ENCODE measurements at regions not wholly inside any gene's neighbourhood (a gene's known extent, or its start where the extent isn't known, plus 50 kb on each side); places are given as distances from the start of the nearest gene placed in this dataset.

- H2BK5ac ChIP-seq (ENCODE audit: insufficient read length, low read length): no peak overlapping the region
- H2BK12ac ChIP-seq (ENCODE audit: insufficient read length, low read depth, low read length): no peak overlapping the region
- H3K18ac ChIP-seq (ENCODE audit: insufficient read length, low read depth, low read length): no peak overlapping the region
- Mint-ChIP-seq H3K4me1 (no peaks in the 10 kb centered on the region), H3K9me3 (peaks cover 16 to 20% of the 10 kb centered on the region in 2 experiments), H3K27ac (no peak overlapping the region), H3K36me3 (ENCODE audit: insufficient read depth in 1 of 3, low read depth in 3 of 3) (peaks cover 6 to 25% (median 10%) of the 10 kb centered on the region in 3 experiments; a peak in 6 of 7 replicates), H3K27me3 (ENCODE audit: low read depth) (no peaks in the 10 kb centered on the region), H3K4me3 (no peak overlapping the region)
- H3K9ac ChIP-seq (ENCODE audit: extremely low read depth, insufficient read length, low read length): no peak overlapping the region
- H4K91ac ChIP-seq (ENCODE audit: insufficient read length, low read depth, low read length): no peak overlapping the region
- H3K4me1 ChIP-seq (ENCODE audit: insufficient read depth, low read length): no peaks in the 10 kb centered on the region
- H3K4ac ChIP-seq (ENCODE audit: low read depth, low read length): no peak overlapping the region
- no peak overlapping the region for H3K27ac ChIP-seq (ENCODE audit: insufficient read length, low read depth, low read length)
- WGBS (ENCODE audit: extremely low coverage, insufficient read length, low lambda C conversion rate): no CpG with 5 or more reads among the region's 1 CpG
- no peak for DNase-seq
- no peak overlapping the region for H2BK120ac ChIP-seq (ENCODE audit: low read depth, low read length, poor library complexity, severe bottlenecking)
- H3K56ac ChIP-seq (ENCODE audit: insufficient read length, low read depth, low read length): no peak overlapping the region
- H2AK5ac ChIP-seq (ENCODE audit: insufficient read length, low read length): no peak overlapping the region
- no peaks in the 10 kb centered on the region for H3K9me3 ChIP-seq (ENCODE audit: control insufficient read depth, low read depth, low read length)
- H3T11ph ChIP-seq (ENCODE audit: low read length): no peak overlapping the region
- H3K27me3 ChIP-seq (ENCODE audit: insufficient read depth, low read length): no peaks in the 10 kb centered on the region
- no peak for TF ChIP-seq CTCF (conservative IDR thresholded peaks at IDR 0.05)
- H3K79me2 ChIP-seq (ENCODE audit: insufficient read depth, low read length): no peaks in the 10 kb centered on the region
- H3K4me2 ChIP-seq (ENCODE audit: insufficient read depth, insufficient read length, low read length): no peak overlapping the region
- no peak overlapping the region for H2BK20ac ChIP-seq (ENCODE audit: low read depth, low read length, poor library complexity, severe bottlenecking)
- no peak overlapping the region for H4K8ac ChIP-seq (replicated peaks; ENCODE audit: insufficient read length, low read depth, low read length)
- H2BK15ac ChIP-seq (ENCODE audit: low read depth, low read length): no peak overlapping the region
- H3K23me2 ChIP-seq (ENCODE audit: insufficient read length, low read depth, low read length, poor library complexity, severe bottlenecking): no peaks in the 10 kb centered on the region
- H2AFZ ChIP-seq (ENCODE audit: low read length): no peak overlapping the region
- no peaks in the 10 kb centered on the region for H4K20me1 ChIP-seq (ENCODE audit: control insufficient read depth, insufficient read depth, insufficient read length)
- H3K23ac ChIP-seq (ENCODE audit: insufficient read length, low read depth, low read length): no peak overlapping the region
- H3K79me1 ChIP-seq (ENCODE audit: insufficient read depth, low read depth, low read length, poor library complexity, severe bottlenecking): no peaks in the 10 kb centered on the region
- H3K14ac ChIP-seq (ENCODE audit: insufficient read depth, low read length): no peak overlapping the region
- no peak overlapping the region for H4K5ac ChIP-seq (ENCODE audit: insufficient read length, low read depth, low read length)
Observed at GRCh38 chr2:14273650-14274049, 358.9 kb upstream of the LRATD1 start.
